NCI-H774 (cell line): ENCODE measurements at regions not wholly inside any gene's neighbourhood (a gene's known extent, or its start where the extent isn't known, plus 50 kb on each side); places are given as distances from the start of the nearest gene placed in this dataset.
A peak's percentile ranks its signal among the peaks of the same experiment; 100 is the strongest.

ENCODE experiments used
- DNase-seq: peaks from one replicate; lab custom pipeline; 2025; lab: John Stamatoyannopoulos, UW

- DNase-seq: no peak
Measured at GRCh38 chr6:120632975-120633374, 701.3 kb downstream of the TBC1D32 start.

GRCh38 chr6:120627612-120628011 is 706.7 kb downstream of the TBC1D32 start:
- no peak for DNase-seq

GRCh38 chr6:120622127-120622631 is 712.1 kb downstream of the TBC1D32 start:
- DNase-seq: no peak

- no peak for DNase-seq
Measured at GRCh38 chr6:120620900-120621299, 713.4 kb downstream of the TBC1D32 start.

- DNase-seq: no peak
Measured at GRCh38 chr6:120615238-120615637, 719.0 kb downstream of the TBC1D32 start.

- DNase-seq: no peak
Measured at GRCh38 chr6:120614723-120615122, 719.6 kb downstream of the TBC1D32 start.

GRCh38 chr6:120608826-120609225 is 725.5 kb downstream of the TBC1D32 start:
- no peak for DNase-seq

- no peak for DNase-seq
Measured at GRCh38 chr6:120606743-120607142, 727.5 kb downstream of the TBC1D32 start.

GRCh38 chr6:120604510-120604909 is 729.8 kb downstream of the TBC1D32 start:
- peak; percentile 67 for DNase-seq

- DNase-seq: no peak
Measured at GRCh38 chr6:120590611-120591010, 743.7 kb downstream of the TBC1D32 start.

- no peak for DNase-seq
Measured at GRCh38 chr6:120588424-120588823, 745.9 kb downstream of the TBC1D32 start.

GRCh38 chr6:120587381-120587780 is 746.9 kb downstream of the TBC1D32 start:
- DNase-seq: no peak

GRCh38 chr6:120584111-120584760 is 750.0 kb downstream of the TBC1D32 start:
- no peak for DNase-seq

- DNase-seq: no peak
Measured at GRCh38 chr6:120576061-120576460, 758.2 kb downstream of the TBC1D32 start.

GRCh38 chr6:120569714-120570113 is 764.6 kb downstream of the TBC1D32 start:
- no peak for DNase-seq

- DNase-seq: no peak
Measured at GRCh38 chr6:120564779-120565178, 769.5 kb downstream of the TBC1D32 start.

- no peak for DNase-seq
Measured at GRCh38 chr6:120558294-120558693, 776.0 kb downstream of the TBC1D32 start.

- DNase-seq: no peak
Measured at GRCh38 chr6:120557554-120557953, 776.7 kb downstream of the TBC1D32 start.

- DNase-seq: peak; percentile 75
Measured at GRCh38 chr6:120556491-120556890, 777.8 kb downstream of the TBC1D32 start.

- DNase-seq: no peak
Measured at GRCh38 chr6:120553353-120553752, 780.9 kb downstream of the TBC1D32 start.

- no peak for DNase-seq
Measured at GRCh38 chr6:120545353-120545752, 788.9 kb downstream of the TBC1D32 start.

- DNase-seq: no peak
Measured at GRCh38 chr6:120534954-120535353, 799.3 kb downstream of the TBC1D32 start.

- no peak for DNase-seq
Measured at GRCh38 chr6:120526576-120526975, 807.7 kb downstream of the TBC1D32 start.

- no peak for DNase-seq
Measured at GRCh38 chr6:120514544-120514943, 819.7 kb downstream of the TBC1D32 start.
